ENCODE measurements at regions not wholly inside any gene's neighbourhood (a gene's known extent, or its start where the extent isn't known, plus 50 kb on each side); places are given as distances from the start of the nearest gene placed in this dataset.

DNA sequence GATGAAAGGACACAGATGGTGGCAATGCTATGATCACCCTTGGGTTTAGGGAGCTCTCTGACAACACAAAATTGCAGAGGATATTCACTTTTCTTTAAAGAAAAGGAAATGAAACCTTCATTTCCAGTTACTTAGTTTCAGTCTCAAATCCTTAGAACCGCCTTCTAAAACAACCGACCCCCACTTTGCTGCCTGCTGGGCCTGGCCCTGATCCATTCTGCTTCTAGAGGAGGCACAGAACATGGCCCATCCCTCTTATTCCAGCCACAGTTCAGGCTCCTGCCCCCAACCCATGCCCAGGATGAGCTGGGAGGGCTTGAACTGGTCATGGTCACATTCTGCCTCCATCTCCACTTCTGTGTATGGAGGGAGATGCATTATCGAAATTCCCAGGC is 311.6 kb downstream of the EN1 start:
- TF ChIP-seq, protein P1, sequence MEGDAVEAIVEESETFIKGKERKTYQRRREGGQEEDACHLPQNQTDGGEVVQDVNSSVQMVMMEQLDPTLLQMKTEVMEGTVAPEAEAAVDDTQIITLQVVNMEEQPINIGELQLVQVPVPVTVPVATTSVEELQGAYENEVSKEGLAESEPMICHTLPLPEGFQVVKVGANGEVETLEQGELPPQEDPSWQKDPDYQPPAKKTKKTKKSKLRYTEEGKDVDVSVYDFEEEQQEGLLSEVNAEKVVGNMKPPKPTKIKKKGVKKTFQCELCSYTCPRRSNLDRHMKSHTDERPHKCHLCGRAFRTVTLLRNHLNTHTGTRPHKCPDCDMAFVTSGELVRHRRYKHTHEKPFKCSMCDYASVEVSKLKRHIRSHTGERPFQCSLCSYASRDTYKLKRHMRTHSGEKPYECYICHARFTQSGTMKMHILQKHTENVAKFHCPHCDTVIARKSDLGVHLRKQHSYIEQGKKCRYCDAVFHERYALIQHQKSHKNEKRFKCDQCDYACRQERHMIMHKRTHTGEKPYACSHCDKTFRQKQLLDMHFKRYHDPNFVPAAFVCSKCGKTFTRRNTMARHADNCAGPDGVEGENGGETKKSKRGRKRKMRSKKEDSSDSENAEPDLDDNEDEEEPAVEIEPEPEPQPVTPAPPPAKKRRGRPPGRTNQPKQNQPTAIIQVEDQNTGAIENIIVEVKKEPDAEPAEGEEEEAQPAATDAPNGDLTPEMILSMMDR (IDR thresholded peaks at IDR 0.05 in 2 of 3, conservative IDR thresholded peaks at IDR 0.05 in 1 of 3; ENCODE audit: control insufficient read depth in 2 of 3, extremely low read depth in 1 of 3, insufficient read depth in 1 of 3, low read depth in 3 of 3, low read length in 3 of 3) = no peak
- TF ChIP-seq, protein P2, sequence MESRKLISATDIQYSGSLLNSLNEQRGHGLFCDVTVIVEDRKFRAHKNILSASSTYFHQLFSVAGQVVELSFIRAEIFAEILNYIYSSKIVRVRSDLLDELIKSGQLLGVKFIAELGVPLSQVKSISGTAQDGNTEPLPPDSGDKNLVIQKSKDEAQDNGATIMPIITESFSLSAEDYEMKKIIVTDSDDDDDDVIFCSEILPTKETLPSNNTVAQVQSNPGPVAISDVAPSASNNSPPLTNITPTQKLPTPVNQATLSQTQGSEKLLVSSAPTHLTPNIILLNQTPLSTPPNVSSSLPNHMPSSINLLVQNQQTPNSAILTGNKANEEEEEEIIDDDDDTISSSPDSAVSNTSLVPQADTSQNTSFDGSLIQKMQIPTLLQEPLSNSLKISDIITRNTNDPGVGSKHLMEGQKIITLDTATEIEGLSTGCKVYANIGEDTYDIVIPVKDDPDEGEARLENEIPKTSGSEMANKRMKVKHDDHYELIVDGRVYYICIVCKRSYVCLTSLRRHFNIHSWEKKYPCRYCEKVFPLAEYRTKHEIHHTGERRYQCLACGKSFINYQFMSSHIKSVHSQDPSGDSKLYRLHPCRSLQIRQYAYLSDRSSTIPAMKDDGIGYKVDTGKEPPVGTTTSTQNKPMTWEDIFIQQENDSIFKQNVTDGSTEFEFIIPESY (IDR thresholded peaks at IDR 0.05) = no peak
- TF ChIP-seq, protein P3, sequence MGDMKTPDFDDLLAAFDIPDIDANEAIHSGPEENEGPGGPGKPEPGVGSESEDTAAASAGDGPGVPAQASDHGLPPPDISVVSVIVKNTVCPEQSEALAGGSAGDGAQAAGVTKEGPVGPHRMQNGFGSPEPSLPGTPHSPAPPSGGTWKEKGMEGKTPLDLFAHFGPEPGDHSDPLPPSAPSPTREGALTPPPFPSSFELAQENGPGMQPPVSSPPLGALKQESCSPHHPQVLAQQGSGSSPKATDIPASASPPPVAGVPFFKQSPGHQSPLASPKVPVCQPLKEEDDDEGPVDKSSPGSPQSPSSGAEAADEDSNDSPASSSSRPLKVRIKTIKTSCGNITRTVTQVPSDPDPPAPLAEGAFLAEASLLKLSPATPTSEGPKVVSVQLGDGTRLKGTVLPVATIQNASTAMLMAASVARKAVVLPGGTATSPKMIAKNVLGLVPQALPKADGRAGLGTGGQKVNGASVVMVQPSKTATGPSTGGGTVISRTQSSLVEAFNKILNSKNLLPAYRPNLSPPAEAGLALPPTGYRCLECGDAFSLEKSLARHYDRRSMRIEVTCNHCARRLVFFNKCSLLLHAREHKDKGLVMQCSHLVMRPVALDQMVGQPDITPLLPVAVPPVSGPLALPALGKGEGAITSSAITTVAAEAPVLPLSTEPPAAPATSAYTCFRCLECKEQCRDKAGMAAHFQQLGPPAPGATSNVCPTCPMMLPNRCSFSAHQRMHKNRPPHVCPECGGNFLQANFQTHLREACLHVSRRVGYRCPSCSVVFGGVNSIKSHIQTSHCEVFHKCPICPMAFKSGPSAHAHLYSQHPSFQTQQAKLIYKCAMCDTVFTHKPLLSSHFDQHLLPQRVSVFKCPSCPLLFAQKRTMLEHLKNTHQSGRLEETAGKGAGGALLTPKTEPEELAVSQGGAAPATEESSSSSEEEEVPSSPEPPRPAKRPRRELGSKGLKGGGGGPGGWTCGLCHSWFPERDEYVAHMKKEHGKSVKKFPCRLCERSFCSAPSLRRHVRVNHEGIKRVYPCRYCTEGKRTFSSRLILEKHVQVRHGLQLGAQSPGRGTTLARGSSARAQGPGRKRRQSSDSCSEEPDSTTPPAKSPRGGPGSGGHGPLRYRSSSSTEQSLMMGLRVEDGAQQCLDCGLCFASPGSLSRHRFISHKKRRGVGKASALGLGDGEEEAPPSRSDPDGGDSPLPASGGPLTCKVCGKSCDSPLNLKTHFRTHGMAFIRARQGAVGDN (IDR thresholded peaks at IDR 0.05) = no peak
- TF ChIP-seq EP300 (IDR thresholded peaks at IDR 0.05; ENCODE audit: borderline replicate concordance in 1 of 2, control insufficient read depth in 1 of 2, low read depth in 2 of 2, low read length in 2 of 2) = no peak
- no peak for TF ChIP-seq NR2C1 (IDR thresholded peaks at IDR 0.05)
- TF ChIP-seq POLR2AphosphoS2 (IDR thresholded peaks at IDR 0.05; ENCODE audit: low read depth, low read length) = no peak
- TF ChIP-seq RFX5 (IDR thresholded peaks at IDR 0.05; ENCODE audit: low read depth, low read length) = no peak
- no peak for TF ChIP-seq JUND (IDR thresholded peaks at IDR 0.05; ENCODE audit: low read depth, low read length)
- no peak for TF ChIP-seq POLR2AphosphoS5 (IDR thresholded peaks at IDR 0.05; ENCODE audit: low read length)
- TF ChIP-seq TCF7 (IDR thresholded peaks at IDR 0.05; ENCODE audit: borderline replicate concordance) = no peak
- no peak for TF ChIP-seq SPI1 (IDR thresholded peaks at IDR 0.05; ENCODE audit: borderline replicate concordance, insufficient read depth, low read depth, low read length)
- TF ChIP-seq POU2F2 (IDR thresholded peaks at IDR 0.05; ENCODE audit: borderline replicate concordance, low read depth, low read length) = no peak

Data from GM12878 (cell line).